ENCODE measurements at regions not wholly inside any gene's neighbourhood (a gene's known extent, or its start where the extent isn't known, plus 50 kb on each side); places are given as distances from the start of the nearest gene placed in this dataset.

DNA sequence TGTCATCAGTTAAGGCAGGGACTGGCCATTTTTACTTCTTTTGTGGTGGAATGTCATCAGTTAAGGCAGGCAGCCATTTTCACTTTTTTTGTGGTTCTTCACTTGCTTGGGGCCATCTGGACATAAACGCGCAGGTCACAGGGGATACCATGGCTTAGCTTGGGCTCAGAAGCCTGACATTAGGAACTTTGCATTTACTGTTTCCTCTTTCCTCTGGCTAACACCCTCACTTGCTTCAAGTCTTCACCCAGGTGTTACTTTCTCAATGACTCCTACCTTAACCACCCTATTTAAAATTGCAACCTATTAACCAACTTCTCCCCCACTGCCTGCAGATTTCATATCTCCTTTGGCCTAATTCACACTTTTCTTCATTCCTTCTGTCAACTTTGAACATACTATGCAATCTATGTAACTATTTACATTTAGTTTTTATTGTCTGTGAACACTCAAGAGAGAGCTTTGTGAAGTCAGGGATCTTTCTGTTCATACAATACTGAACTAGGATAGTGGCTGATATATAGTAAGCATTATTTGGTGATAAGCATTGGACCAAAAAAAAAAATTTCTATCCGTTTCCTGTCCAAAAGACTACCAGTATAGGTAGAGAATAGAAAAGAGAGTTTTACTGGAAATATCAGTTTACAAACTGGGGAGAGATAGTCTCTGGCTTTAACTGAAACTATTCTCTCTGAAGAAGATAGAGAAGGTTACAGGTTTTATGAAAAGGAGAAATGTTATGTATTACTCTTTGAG lies 600.1 kb upstream of the ZNF804A start (continued):
- TF ChIP-seq, protein P1, sequence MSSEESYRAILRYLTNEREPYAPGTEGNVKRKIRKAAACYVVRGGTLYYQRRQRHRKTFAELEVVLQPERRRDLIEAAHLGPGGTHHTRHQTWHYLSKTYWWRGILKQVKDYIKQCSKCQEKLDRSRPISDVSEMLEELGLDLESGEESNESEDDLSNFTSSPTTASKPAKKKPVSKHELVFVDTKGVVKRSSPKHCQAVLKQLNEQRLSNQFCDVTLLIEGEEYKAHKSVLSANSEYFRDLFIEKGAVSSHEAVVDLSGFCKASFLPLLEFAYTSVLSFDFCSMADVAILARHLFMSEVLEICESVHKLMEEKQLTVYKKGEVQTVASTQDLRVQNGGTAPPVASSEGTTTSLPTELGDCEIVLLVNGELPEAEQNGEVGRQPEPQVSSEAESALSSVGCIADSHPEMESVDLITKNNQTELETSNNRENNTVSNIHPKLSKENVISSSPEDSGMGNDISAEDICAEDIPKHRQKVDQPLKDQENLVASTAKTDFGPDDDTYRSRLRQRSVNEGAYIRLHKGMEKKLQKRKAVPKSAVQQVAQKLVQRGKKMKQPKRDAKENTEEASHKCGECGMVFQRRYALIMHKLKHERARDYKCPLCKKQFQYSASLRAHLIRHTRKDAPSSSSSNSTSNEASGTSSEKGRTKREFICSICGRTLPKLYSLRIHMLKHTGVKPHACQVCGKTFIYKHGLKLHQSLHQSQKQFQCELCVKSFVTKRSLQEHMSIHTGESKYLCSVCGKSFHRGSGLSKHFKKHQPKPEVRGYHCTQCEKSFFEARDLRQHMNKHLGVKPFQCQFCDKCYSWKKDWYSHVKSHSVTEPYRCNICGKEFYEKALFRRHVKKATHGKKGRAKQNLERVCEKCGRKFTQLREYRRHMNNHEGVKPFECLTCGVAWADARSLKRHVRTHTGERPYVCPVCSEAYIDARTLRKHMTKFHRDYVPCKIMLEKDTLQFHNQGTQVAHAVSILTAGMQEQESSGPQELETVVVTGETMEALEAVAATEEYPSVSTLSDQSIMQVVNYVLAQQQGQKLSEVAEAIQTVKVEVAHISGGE (CRISPR knock-in tag; IDR thresholded peaks at IDR 0.05) = no peak
- TF ChIP-seq KDM1A (IDR thresholded peaks at IDR 0.05) = no peak

DNA sequence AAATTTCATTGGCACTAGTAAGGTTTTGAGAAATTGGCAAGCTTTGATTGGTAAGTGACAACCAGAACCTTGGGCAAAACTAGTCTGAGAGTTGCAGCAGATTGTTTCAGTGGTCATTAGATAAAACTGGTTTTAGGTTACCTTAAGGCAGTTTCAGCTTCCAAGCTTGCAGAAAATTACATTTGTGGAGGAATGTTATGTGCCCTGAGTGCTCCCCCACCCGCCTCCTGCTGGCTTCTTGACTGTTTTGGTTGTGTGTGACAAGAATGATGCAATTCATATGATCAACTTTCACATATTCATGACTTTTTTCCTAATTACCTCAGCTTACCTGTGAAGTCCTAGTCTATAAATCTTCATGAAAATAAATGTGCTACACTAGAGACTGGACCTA lies 599.5 kb upstream of the ZNF804A start:
- Histone ChIP-seq H3K9ac (ENCODE audit: insufficient read depth in 1 of 2, low read depth in 2 of 2, low read length in 2 of 2) (no peak overlapping the region), H3K4me3 (no peak overlapping the region), H3K27ac (ENCODE audit: extremely low read depth, low read depth, low read length) (no peak overlapping the region), H3K36me3 (ENCODE audit: control insufficient read depth, insufficient read depth, low read length) (no peaks in the 10 kb centered on the region), H2AFZ (ENCODE audit: low read depth, low read length) (no peak overlapping the region), H4K20me1 (replicated peaks; ENCODE audit: control insufficient read depth, insufficient read depth, low read length) (no peaks in the 10 kb centered on the region), H3K4me2 (ENCODE audit: insufficient read depth, low read length) (no peak overlapping the region), H3K4me1 (replicated peaks in 1 of 2; ENCODE audit: control insufficient read depth in 2 of 2, insufficient read depth in 2 of 2, low read length in 2 of 2) (no peaks in the 10 kb centered on the region), H3K79me2 (ENCODE audit: control insufficient read depth, insufficient read depth, low read length) (no peaks in the 10 kb centered on the region), H3K9me1 (ENCODE audit: control insufficient read depth, insufficient read depth, low read length) (no peaks in the 10 kb centered on the region), H3K9me3 (replicated peaks; ENCODE audit: control insufficient read depth, insufficient read depth, low read depth, low read length) (no peaks in the 10 kb centered on the region), H3K27me3 (ENCODE audit: control insufficient read depth in 2 of 2, insufficient read depth in 2 of 2, low read length in 2 of 2) (no peaks in the 10 kb centered on the region)
- in situ Hi-C loops (cut with MboI) (no loop called here), intact Hi-C loops (cut with micrococcal nuclease) (no loop called here)
- ChIA-PET CTCF (ENCODE audit: low intra/inter-chr PET ratio) (no interaction called here), POLR2A (no interaction called here)
- BruUV-seq (replicated peaks) = no TSS peak
- FAIRE-seq (no peak), ATAC-seq (no peak), DNase-seq (ENCODE audit: extremely low read depth in 1 of 4, low spot score in 3 of 4) (no peak)
- TF ChIP-seq EP400 (IDR thresholded peaks at IDR 0.05) (no peak), TAF7 (tag; IDR thresholded peaks at IDR 0.05) (no peak), ASH1L (IDR thresholded peaks at IDR 0.05; ENCODE audit: borderline replicate concordance, low read depth, partially characterized antibody) (no peak), FOXK2 (conservative IDR thresholded peaks at IDR 0.05 in 1 of 2, IDR thresholded peaks at IDR 0.05 in 1 of 2; ENCODE audit: low read depth in 2 of 2) (no peak), ZNF274 (IDR thresholded peaks at IDR 0.05; ENCODE audit: borderline replicate concordance, low read depth, low read length) (no peak)
- TF ChIP-seq, protein P2, sequence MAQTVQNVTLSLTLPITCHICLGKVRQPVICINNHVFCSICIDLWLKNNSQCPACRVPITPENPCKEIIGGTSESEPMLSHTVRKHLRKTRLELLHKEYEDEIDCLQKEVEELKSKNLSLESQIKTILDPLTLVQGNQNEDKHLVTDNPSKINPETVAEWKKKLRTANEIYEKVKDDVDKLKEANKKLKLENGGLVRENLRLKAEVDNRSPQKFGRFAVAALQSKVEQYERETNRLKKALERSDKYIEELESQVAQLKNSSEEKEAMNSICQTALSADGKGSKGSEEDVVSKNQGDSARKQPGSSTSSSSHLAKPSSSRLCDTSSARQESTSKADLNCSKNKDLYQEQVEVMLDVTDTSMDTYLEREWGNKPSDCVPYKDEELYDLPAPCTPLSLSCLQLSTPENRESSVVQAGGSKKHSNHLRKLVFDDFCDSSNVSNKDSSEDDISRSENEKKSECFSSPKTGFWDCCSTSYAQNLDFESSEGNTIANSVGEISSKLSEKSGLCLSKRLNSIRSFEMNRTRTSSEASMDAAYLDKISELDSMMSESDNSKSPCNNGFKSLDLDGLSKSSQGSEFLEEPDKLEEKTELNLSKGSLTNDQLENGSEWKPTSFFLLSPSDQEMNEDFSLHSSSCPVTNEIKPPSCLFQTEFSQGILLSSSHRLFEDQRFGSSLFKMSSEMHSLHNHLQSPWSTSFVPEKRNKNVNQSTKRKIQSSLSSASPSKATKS (CRISPR knock-in tag; IDR thresholded peaks at IDR 0.05) = no peak
- TF ChIP-seq, protein P3, sequence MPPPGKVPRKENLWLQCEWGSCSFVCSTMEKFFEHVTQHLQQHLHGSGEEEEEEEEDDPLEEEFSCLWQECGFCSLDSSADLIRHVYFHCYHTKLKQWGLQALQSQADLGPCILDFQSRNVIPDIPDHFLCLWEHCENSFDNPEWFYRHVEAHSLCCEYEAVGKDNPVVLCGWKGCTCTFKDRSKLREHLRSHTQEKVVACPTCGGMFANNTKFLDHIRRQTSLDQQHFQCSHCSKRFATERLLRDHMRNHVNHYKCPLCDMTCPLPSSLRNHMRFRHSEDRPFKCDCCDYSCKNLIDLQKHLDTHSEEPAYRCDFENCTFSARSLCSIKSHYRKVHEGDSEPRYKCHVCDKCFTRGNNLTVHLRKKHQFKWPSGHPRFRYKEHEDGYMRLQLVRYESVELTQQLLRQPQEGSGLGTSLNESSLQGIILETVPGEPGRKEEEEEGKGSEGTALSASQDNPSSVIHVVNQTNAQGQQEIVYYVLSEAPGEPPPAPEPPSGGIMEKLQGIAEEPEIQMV (tag; conservative IDR thresholded peaks at IDR 0.05; ENCODE audit: low read depth) = no peak
- 0% methylated on average over 1 of the region's 1 CpG for WGBS (ENCODE audit: insufficient coverage, low coverage, missing lambda C conversion rate)
